NT2/D1 (cell line): ENCODE measurements at regions not wholly inside any gene's neighbourhood (a gene's known extent, or its start where the extent isn't known, plus 50 kb on each side); places are given as distances from the start of the nearest gene placed in this dataset.

Experiments used
- DNase-seq: peaks from one replicate; pipeline ENCODE4 v3.0.0-alpha.2; 2011; ENCODE audit warnings: low read depth, low spot score
- H3K27me3 ChIP-seq: 2 replicates; pipeline ENCODE4 v1.6.0; 2011; ENCODE audit warnings: mild to moderate bottlenecking; ENCODE audit not compliant: insufficient read length, insufficient read depth
- H3K36me3 ChIP-seq: 2 replicates; pipeline ENCODE4 v1.6.1; 2011; ENCODE audit warnings: mild to moderate bottlenecking, low read length, mixed read lengths; ENCODE audit not compliant: insufficient read depth, insufficient read length
- H3K4me1 ChIP-seq: 2 replicates; pipeline ENCODE4 v1.5.1; 2011; ENCODE audit not compliant: insufficient read depth, insufficient read length
- H3K4me3 ChIP-seq: 2 replicates; pipeline ENCODE4 v1.5.1; 2011; ENCODE audit warnings: low read depth; ENCODE audit not compliant: insufficient read length
- H3K9ac ChIP-seq: 2 replicates; pipeline ENCODE4 v1.6.0; 2011; ENCODE audit warnings: low read depth; ENCODE audit not compliant: insufficient read length
- H3K9me3 ChIP-seq: 2 replicates; pipeline ENCODE4 v1.5.1; 2011; ENCODE audit warnings: mild to moderate bottlenecking, low read length; ENCODE audit not compliant: insufficient read depth
- SUZ12 ChIP-seq: IDR thresholded peaks from 2 replicates; pipeline ENCODE4 v1.6.1; 2011; ENCODE audit not compliant: insufficient read length, insufficient read depth; ENCODE audit errors: extremely low read depth
- YY1 ChIP-seq: IDR thresholded peaks from 2 replicates; pipeline ENCODE4 v1.6.1; 2011; ENCODE audit not compliant: insufficient read length, insufficient read depth
- ZNF274 ChIP-seq: IDR thresholded peaks from 2 replicates; pipeline ENCODE4 v1.6.1; 2011; ENCODE audit warnings: mild to moderate bottlenecking, low read depth, low read length

DNA sequence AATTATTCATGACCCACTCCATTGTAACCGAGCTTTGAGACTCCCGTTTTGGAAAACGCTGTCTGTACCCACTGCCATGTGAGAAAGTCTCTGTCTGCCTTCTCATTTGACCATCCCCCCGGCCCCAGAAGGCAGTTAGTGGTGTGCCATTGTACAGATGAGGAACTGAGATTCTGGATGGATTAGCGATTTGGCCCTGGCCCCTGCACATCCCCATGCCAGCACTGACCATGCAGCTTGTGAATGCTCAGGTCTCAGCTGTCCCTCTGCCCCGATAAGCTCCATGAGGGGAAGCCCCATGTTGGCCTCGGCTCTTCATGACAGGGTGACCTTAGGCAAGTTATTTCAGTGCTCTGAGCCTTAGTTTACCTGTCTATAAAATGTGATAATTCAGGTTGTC is 153.0 kb upstream of the SMAD3 start:
- H3K9me3 ChIP-seq, result peaks cover 8% of the 10 kb centered on the region; the same call in 1 of the 2 replicates
- H3K9ac ChIP-seq, result no peak overlapping the region
- no peak for DNase-seq
- no peak for TF ChIP-seq ZNF274
- TF ChIP-seq SUZ12, result no peak
- peaks cover 10% of the 10 kb centered on the region for H3K4me1 ChIP-seq
- no peak overlapping the region for H3K4me3 ChIP-seq
- no peaks in the 10 kb centered on the region for H3K36me3 ChIP-seq
- peaks cover 4% of the 10 kb centered on the region for H3K27me3 ChIP-seq

DNA sequence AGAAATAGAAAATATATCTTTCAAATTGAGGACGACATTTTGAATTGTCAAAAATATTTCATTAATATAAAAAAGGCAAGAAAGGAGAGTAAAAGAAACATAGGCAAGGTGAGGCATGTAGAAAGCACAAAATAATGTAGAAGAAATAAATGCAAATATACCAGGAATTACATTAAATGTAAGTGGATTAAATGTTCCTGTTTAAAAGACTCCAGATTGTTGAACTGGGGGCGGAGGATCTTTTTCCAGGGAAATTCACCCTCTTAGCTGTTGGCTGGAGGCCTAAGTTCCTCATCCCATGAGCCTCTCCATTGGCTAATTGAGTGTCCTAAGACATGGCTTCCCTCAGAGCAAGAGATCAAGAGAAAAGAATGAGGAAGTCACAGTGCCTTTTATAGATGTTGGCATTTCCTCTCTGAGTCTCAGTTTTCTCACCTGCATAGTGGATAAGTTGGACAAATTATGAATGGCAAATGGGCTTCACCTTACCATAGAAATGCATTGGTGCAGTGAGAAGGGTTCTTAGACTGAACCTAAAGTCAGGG is 147.4 kb upstream of the SMAD3 start:
- H3K36me3 ChIP-seq, result no peaks in the 10 kb centered on the region
- no peak for DNase-seq
- H3K9ac ChIP-seq, result no peak overlapping the region
- TF ChIP-seq YY1, result no peak
- TF ChIP-seq SUZ12, result no peak
- TF ChIP-seq ZNF274, result no peak
- H3K9me3 ChIP-seq, result peaks cover 15% of the 10 kb centered on the region
- peaks cover 2% of the 10 kb centered on the region for H3K27me3 ChIP-seq
- H3K4me1 ChIP-seq, result no peaks in the 10 kb centered on the region
- H3K4me3 ChIP-seq, result no peak overlapping the region

DNA sequence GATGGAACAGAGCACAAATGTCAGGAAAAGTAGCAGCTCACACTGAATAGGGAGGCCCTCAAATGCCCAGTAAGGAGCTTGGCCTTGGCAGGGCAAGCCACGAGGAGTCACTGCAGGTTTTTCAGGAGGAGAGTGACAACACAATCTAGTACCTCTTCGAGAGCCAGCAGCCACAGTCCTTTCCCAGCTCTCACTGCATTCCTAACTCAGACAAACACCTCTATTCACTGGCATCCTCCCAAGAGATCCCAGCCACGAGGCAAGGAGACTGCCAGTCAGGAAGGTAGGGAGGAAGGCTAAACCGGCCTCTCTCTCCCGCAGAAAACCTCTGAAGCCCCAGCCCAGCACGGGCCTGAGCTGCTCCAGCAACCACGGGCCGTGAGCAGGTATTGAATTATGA is 146.0 kb upstream of the SMAD3 start:
- H3K36me3 ChIP-seq, result no peaks in the 10 kb centered on the region
- DNase-seq, result no peak
- H3K9me3 ChIP-seq, result peaks cover 15% of the 10 kb centered on the region
- no peak overlapping the region for H3K4me3 ChIP-seq
- no peak overlapping the region for H3K9ac ChIP-seq
- peaks cover 2% of the 10 kb centered on the region for H3K27me3 ChIP-seq
- H3K4me1 ChIP-seq, result no peaks in the 10 kb centered on the region
- TF ChIP-seq ZNF274 (no peak), SUZ12 (no peak), YY1 (no peak)

DNA sequence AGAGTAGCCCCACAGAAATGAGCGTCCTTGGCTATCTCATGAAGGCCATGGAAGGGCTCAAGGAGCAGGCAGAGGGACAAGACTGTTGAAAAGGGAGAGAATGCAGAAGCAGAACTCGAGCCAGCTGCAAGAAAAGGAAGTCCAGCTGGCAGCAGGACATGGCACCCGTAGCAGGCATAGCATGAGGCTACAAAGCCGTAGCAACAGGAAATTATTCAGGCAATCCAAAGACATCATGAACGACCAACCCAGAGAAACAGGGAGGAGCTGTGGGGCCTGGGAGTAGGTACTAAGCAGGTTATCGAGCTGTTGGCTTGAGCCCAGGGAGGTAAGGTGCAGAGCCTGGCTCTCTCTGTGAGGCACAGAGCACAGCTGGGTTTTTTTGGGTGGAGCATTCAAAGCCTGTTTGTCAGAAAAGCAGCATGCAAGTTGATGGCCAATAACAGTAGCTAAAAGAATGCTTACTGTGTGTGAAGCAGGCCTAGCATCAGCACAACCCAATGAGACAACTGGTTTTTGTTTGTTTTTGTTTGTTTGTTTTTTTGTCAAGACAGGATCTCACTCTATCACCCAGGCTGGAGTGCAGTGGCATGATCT is 144.0 kb upstream of the SMAD3 start:
- H3K36me3 ChIP-seq, result no peaks in the 10 kb centered on the region
- no peaks in the 10 kb centered on the region for H3K4me1 ChIP-seq
- DNase-seq, result no peak
- no peak overlapping the region for H3K9ac ChIP-seq
- no peak overlapping the region for H3K4me3 ChIP-seq
- no peak for TF ChIP-seq SUZ12
- TF ChIP-seq YY1, result no peak
- no peak for TF ChIP-seq ZNF274
- H3K9me3 ChIP-seq, result peaks cover 11% of the 10 kb centered on the region
- peaks cover 2% of the 10 kb centered on the region for H3K27me3 ChIP-seq

DNA sequence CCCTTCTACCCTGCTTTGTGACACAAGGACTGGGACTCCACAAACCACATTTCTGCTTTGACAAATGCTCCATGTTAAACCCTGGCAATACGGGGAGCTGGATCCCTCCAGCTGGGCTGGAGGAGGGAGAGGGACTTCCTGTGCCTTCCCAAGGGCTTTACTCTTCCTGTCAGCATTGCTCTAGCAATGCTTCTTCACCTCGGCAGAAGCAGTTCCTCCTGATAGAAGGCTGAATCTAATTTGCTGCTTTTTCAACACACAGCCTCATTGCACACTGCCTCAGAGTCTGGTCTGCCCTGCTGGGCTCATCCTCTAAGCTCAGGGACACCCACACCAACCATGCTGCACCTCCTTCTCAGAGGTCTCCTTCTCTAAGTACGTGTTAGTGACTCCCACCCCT is 142.8 kb upstream of the SMAD3 start:
- Histone ChIP-seq H3K36me3 (no peaks in the 10 kb centered on the region), H3K4me3 (no peak overlapping the region), H3K27me3 (peaks cover 2% of the 10 kb centered on the region), H3K4me1 (no peaks in the 10 kb centered on the region), H3K9ac (no peak overlapping the region), H3K9me3 (peaks cover 7% of the 10 kb centered on the region; the same call in 1 of the 2 replicates)
- no peak for TF ChIP-seq SUZ12
- TF ChIP-seq YY1, result no peak
- TF ChIP-seq ZNF274, result no peak
- DNase-seq, result no peak

DNA sequence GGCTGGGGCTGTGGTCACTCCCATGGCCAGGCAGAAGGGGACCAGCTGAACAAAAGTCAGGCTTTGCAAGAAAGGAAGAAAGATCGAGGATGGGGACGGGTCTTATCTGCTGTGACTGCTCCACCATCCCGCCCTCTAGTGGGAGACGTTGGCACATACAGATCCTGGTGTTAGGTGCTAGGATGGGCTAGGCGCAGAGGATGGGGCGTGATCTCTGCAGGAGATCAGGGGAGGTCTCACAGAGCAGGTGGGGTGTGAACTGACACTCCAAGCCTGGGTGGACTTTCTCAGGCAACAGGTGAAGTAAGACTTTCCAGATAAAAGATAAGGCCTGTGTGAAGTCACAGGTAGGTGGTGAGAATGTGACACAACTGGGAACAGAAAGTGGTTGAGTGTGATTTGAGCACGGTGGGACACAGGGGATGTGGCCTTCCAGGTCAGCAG is 141.9 kb upstream of the SMAD3 start:
- Histone ChIP-seq H3K9me3 (0 out of 2 replicates have a peak, but pooled peaks cover under 1% of the 10 kb centered on the region), H3K36me3 (no peaks in the 10 kb centered on the region), H3K4me1 (no peaks in the 10 kb centered on the region), H3K27me3 (peaks cover 2% of the 10 kb centered on the region), H3K9ac (no peak overlapping the region), H3K4me3 (no peak overlapping the region)
- no peak for TF ChIP-seq ZNF274
- no peak for TF ChIP-seq YY1
- TF ChIP-seq SUZ12, result no peak
- DNase-seq, result peak; percentile 79

DNA sequence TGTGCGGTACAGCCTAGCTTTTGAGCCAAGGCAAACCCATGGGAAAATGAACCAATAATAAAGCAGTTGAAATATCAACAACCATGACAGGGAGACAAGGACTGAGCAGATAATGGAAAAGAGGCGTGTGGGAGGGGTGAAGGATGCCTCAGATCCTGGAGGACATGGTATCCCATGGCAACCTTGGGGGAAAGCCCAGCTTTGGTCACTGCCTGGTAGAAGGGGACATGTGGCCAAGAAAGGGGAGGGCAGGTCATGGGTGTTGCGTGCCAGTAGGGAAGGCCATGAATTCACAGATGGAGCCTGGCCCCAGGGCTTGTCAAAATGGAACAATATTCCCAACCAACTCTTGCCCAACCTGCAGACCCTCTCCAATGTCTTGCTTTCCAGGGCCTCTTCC is 140.5 kb upstream of the SMAD3 start:
- DNase-seq, result no peak
- Histone ChIP-seq H3K36me3 (no peaks in the 10 kb centered on the region), H3K4me3 (no peak overlapping the region), H3K9ac (no peak overlapping the region), H3K27me3 (peaks cover 2% of the 10 kb centered on the region), H3K9me3 (no peaks in the 10 kb centered on the region), H3K4me1 (no peaks in the 10 kb centered on the region)
- TF ChIP-seq YY1 (no peak), SUZ12 (no peak), ZNF274 (no peak)
